DND-41 (cell line): ENCODE measurements at regions not wholly inside any gene's neighbourhood (a gene's known extent, or its start where the extent isn't known, plus 50 kb on each side); places are given as distances from the start of the nearest gene placed in this dataset.

Source experiments
- CTCF ChIP-seq: IDR thresholded peaks from 2 replicates; pipeline ENCODE4 v1.5.1; 2012; ENCODE audit warnings: borderline replicate concordance, low read length, moderate library complexity, mild to moderate bottlenecking; ENCODE audit not compliant: poor library complexity, severe bottlenecking; ENCODE audit errors: extremely low read depth
- EZH2 ChIP-seq: IDR thresholded peaks from 3 replicates; pipeline ENCODE4 v1.6.1; 2012; ENCODE audit warnings: borderline replicate concordance, low read depth, mild to moderate bottlenecking, moderate library complexity, low read length, inconsistent platforms; ENCODE audit not compliant: severe bottlenecking

DNA sequence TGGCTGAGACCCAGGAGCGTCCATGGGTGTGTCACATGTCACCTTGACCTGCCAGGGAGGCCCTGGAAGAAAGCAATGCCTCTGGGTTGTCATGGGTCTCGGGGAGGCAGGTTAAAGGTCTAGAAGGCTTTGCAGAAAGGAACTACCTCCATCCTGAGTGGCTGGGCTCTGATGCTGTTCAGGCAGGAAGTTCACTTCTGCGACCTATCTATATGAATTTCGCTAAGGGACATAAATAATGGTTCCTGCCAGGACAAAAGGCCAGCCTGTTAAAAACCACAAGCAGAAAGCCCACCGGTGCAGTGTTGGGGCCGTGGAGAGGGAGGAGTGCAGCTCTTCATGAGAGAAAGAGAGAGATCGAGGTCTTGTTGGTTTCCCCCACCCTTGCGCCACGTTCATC, 182.9 kb downstream of the PTPN20 start:
- no peak for TF ChIP-seq CTCF
- TF ChIP-seq EZH2, result no peak
